Testis (tissue), 2 donors: ENCODE measurements at regions not wholly inside any gene's neighbourhood (a gene's known extent, or its start where the extent isn't known, plus 50 kb on each side); places are given as distances from the start of the nearest gene placed in this dataset.

ENCODE experiments used
- CTCF ChIP-seq, 3 experiments: fragments of 450-650 bp in 2 of 3; fragments of 200-600 bp in 1 of 3; sonication (generic) in 1 of 3; IDR thresholded peaks; one replicate each; pipeline ENCODE4 v1.5.1; 2016 to 2019; ENCODE audit warnings: antibody characterized with exemption in 3 of 3, mild to moderate bottlenecking in 2 of 3, moderate library complexity in 1 of 3
- POLR2A ChIP-seq: fragments of 450-650 bp; IDR thresholded peaks from one replicate; pipeline ENCODE4 v1.6.1; 2017; ENCODE audit warnings: antibody characterized with exemption, mild to moderate bottlenecking, moderate library complexity

- TF ChIP-seq CTCF (IDR thresholded peaks at IDR 0.05) (no peak), POLR2A (no peak)
Observed at GRCh38 chr12:65673732-65674131, 150.6 kb upstream of the HMGA2 start.
